ENCODE measurements at regions not wholly inside any gene's neighbourhood (a gene's known extent, or its start where the extent isn't known, plus 50 kb on each side); places are given as distances from the start of the nearest gene placed in this dataset.

- Histone ChIP-seq H3K9me2 (ENCODE audit: insufficient read depth, low read length) (no peaks in the 10 kb centered on the region), H4K20me1 (ENCODE audit: insufficient read depth) (no peaks in the 10 kb centered on the region), H3F3A (ENCODE audit: insufficient read depth, low read length, poor library complexity, severe bottlenecking) (no peaks in the 10 kb centered on the region), H3K4me2 (ENCODE audit: low read length) (no peak overlapping the region), H3K36me3 (ENCODE audit: insufficient read depth, low read length) (no peaks in the 10 kb centered on the region), H3K9me3 (ENCODE audit: low read length) (no peaks in the 10 kb centered on the region), H3K27ac (ENCODE audit: low read length) (no peak overlapping the region), H3K9ac (ENCODE audit: low read length) (no peak overlapping the region), H3K27me3 (ENCODE audit: insufficient read depth, low read depth, low read length) (no peaks in the 10 kb centered on the region), H2AFZ (ENCODE audit: low read depth, low read length) (no peak overlapping the region), H3K4me3 (ENCODE audit: low read length) (no peak overlapping the region), H3K79me2 (replicated peaks; ENCODE audit: insufficient read depth, low read length) (no peaks in the 10 kb centered on the region)
- TF ChIP-seq EP300 (conservative IDR thresholded peaks at IDR 0.05; ENCODE audit: poor library complexity, severe bottlenecking) (no peak), TAF1 (IDR thresholded peaks at IDR 0.05; ENCODE audit: low read depth) (no peak), SMC3 (conservative IDR thresholded peaks at IDR 0.05; ENCODE audit: poor library complexity) (no peak), POLR2AphosphoS5 (IDR thresholded peaks at IDR 0.05) (no peak), REST (IDR thresholded peaks at IDR 0.05; ENCODE audit: borderline replicate concordance) (no peak), EZH2 (IDR thresholded peaks at IDR 0.05; ENCODE audit: borderline replicate concordance, insufficient read depth, low read length, poor library complexity, severe bottlenecking) (no peak), MXI1 (conservative IDR thresholded peaks at IDR 0.05; ENCODE audit: poor library complexity, severe bottlenecking) (no peak), RAD21 (conservative IDR thresholded peaks at IDR 0.05) (no peak), CTCF (IDR thresholded peaks at IDR 0.05; ENCODE audit: poor library complexity, severe bottlenecking) (no peak)
These were observed 84.6 kb upstream of the DPH6 start for GRCh38 chr15:35630532-35630931.

- H3K36me3 ChIP-seq (ENCODE audit: insufficient read depth, low read length) = no peaks in the 10 kb centered on the region
- no peak overlapping the region for H3K9ac ChIP-seq (ENCODE audit: low read length)
- H3K9me2 ChIP-seq (ENCODE audit: insufficient read depth, low read length) = no peaks in the 10 kb centered on the region
- H2AFZ ChIP-seq (ENCODE audit: low read depth, low read length) = no peak overlapping the region
- H4K20me1 ChIP-seq (ENCODE audit: insufficient read depth) = no peaks in the 10 kb centered on the region
- no peaks in the 10 kb centered on the region for H3K9me3 ChIP-seq (ENCODE audit: low read length)
- H3K27me3 ChIP-seq (ENCODE audit: insufficient read depth, low read depth, low read length) = no peaks in the 10 kb centered on the region
- H3K79me2 ChIP-seq (replicated peaks; ENCODE audit: insufficient read depth, low read length) = no peaks in the 10 kb centered on the region
- no peak overlapping the region for H3K27ac ChIP-seq (ENCODE audit: low read length)
- H3F3A ChIP-seq (ENCODE audit: insufficient read depth, low read length, poor library complexity, severe bottlenecking) = no peaks in the 10 kb centered on the region
- TF ChIP-seq POLR2AphosphoS5 (IDR thresholded peaks at IDR 0.05) (no peak), MXI1 (conservative IDR thresholded peaks at IDR 0.05; ENCODE audit: poor library complexity, severe bottlenecking) (no peak), REST (IDR thresholded peaks at IDR 0.05; ENCODE audit: borderline replicate concordance) (no peak), EP300 (conservative IDR thresholded peaks at IDR 0.05; ENCODE audit: poor library complexity, severe bottlenecking) (no peak), TAF1 (IDR thresholded peaks at IDR 0.05; ENCODE audit: low read depth) (no peak), RAD21 (conservative IDR thresholded peaks at IDR 0.05) (no peak)
- H3K4me3 ChIP-seq (ENCODE audit: low read length) = no peak overlapping the region
- no peak overlapping the region for H3K4me2 ChIP-seq (ENCODE audit: low read length)
These were observed 85.0 kb upstream of the DPH6 start for GRCh38 chr15:35630985-35631384.

All from neural cell (in vitro differentiated cells).